Renal pelvis (tissue), 1 donor: ENCODE measurements at regions not wholly inside any gene's neighbourhood (a gene's known extent, or its start where the extent isn't known, plus 50 kb on each side); places are given as distances from the start of the nearest gene placed in this dataset.
"Not testable (repeated sequence)": the region's sequence is repeated elsewhere in the genome, so short reads cannot be mapped to it uniquely, and the experiment has no call there.

Experiments used
- DNase-seq: peaks from one replicate; pipeline ENCODE4 v3.0.0-alpha.2; 2013

- no peak for DNase-seq
Observed at GRCh38 chr3:86887876-86888275, 103.1 kb downstream of the VGLL3 start.

- DNase-seq, result no peak
Observed at GRCh38 chr3:86880066-86880465, 110.9 kb downstream of the VGLL3 start.

GRCh38 chr3:86876504-86877181 lies 114.3 kb downstream of the VGLL3 start:
- DNase-seq, result not testable (repeated sequence)

GRCh38 chr3:86874790-86875189 lies 116.2 kb downstream of the VGLL3 start:
- not testable (repeated sequence) for DNase-seq

GRCh38 chr3:86869566-86869965 lies 121.4 kb downstream of the VGLL3 start:
- DNase-seq, result no peak

GRCh38 chr3:86867982-86868381 lies 123.0 kb downstream of the VGLL3 start:
- no peak for DNase-seq

GRCh38 chr3:86865506-86865905 lies 125.4 kb downstream of the VGLL3 start:
- no peak for DNase-seq

- no peak for DNase-seq
Observed at GRCh38 chr3:86856711-86857110, 134.2 kb downstream of the VGLL3 start.

GRCh38 chr3:86849991-86850390 lies 141.0 kb downstream of the VGLL3 start:
- DNase-seq, result no peak

GRCh38 chr3:86845726-86846125 lies 145.2 kb downstream of the VGLL3 start:
- DNase-seq, result no peak

GRCh38 chr3:86838927-86839326 lies 152.0 kb downstream of the VGLL3 start:
- DNase-seq, result no peak

- no peak for DNase-seq
Observed at GRCh38 chr3:86837871-86838270, 153.1 kb downstream of the VGLL3 start.

GRCh38 chr3:86830566-86830965 lies 160.4 kb downstream of the VGLL3 start:
- DNase-seq, result no peak

GRCh38 chr3:86828751-86829150 lies 162.2 kb downstream of the VGLL3 start:
- DNase-seq, result no peak

- DNase-seq, result not testable (repeated sequence)
Observed at GRCh38 chr3:86827582-86827981, 163.4 kb downstream of the VGLL3 start.

- no peak for DNase-seq
Observed at GRCh38 chr3:86826292-86826691, 164.7 kb downstream of the VGLL3 start.

GRCh38 chr3:86815880-86816279 lies 175.1 kb downstream of the VGLL3 start:
- DNase-seq, result no peak

- DNase-seq, result no peak
Observed at GRCh38 chr3:86814918-86815655, 175.9 kb downstream of the VGLL3 start.

- DNase-seq, result no peak
Observed at GRCh38 chr3:86814321-86814720, 176.6 kb downstream of the VGLL3 start.

GRCh38 chr3:86801921-86802320 lies 189.0 kb downstream of the VGLL3 start:
- no peak for DNase-seq

- no peak for DNase-seq
Observed at GRCh38 chr3:86801066-86801465, 189.9 kb downstream of the VGLL3 start.

GRCh38 chr3:86800116-86800515 lies 190.8 kb downstream of the VGLL3 start:
- DNase-seq, result no peak

- DNase-seq, result no peak
Observed at GRCh38 chr3:86797946-86798345, 193.0 kb downstream of the VGLL3 start.
